Kidney (tissue), 13 donors: ENCODE measurements at regions not wholly inside any gene's neighbourhood (a gene's known extent, or its start where the extent isn't known, plus 50 kb on each side); places are given as distances from the start of the nearest gene placed in this dataset.

ENCODE experiments used
- DNase-seq, 5 donors: peaks; one replicate each; pipeline ENCODE4 v3.0.0-alpha.2; 2013 to 2020
- FAIRE-seq: peaks from 2 replicates; lab custom pipeline; 2012; peaks lifted over from hg19 to GRCh38; lab: Jason Lieb, UNC
- H3K27ac ChIP-seq, 2 donors: one replicate each; pipeline ENCODE4 v1.7.0; 2013; ENCODE audit warnings: low read depth in 2 of 2, low read length in 2 of 2, inconsistent platforms in 1 of 2
- H3K27me3 ChIP-seq: one replicate; pipeline ENCODE4 v1.7.1; 2013; ENCODE audit warnings: low read length, inconsistent platforms; ENCODE audit not compliant: control insufficient read depth, insufficient read depth
- H3K36me3 ChIP-seq, 3 donors: one replicate each; pipeline versions ENCODE4 v1.7.0 to v1.7.1; 2013; ENCODE audit warnings: low read length in 3 of 3, control low read depth in 1 of 3, inconsistent platforms in 1 of 3; ENCODE audit not compliant: insufficient read depth in 3 of 3, control insufficient read depth in 2 of 3
- H3K4me1 ChIP-seq, 3 donors: one replicate each; pipeline versions ENCODE4 v1.7.0 to v1.7.1; 2013; ENCODE audit warnings: low read length in 3 of 3, inconsistent platforms in 1 of 3, low read depth in 1 of 3; ENCODE audit not compliant: control insufficient read depth in 2 of 3, insufficient read depth in 2 of 3
- H3K4me3 ChIP-seq, 3 donors: one replicate each; pipeline versions ENCODE4 v1.7.0 to v1.8.1; 2013; ENCODE audit warnings: low read length in 3 of 3, control low read depth in 1 of 3, inconsistent platforms in 1 of 3
- H3K9ac ChIP-seq, 3 donors: one replicate each; pipeline versions ENCODE4 v1.7.0 to v1.7.1; 2013; ENCODE audit warnings: low read length in 3 of 3, control low read depth in 1 of 3, inconsistent platforms in 1 of 3
- H3K9me3 ChIP-seq, 3 donors: one replicate each; pipeline versions ENCODE4 v1.7.0 to v1.7.1; 2013; ENCODE audit warnings: low read length in 3 of 3, control low read depth in 1 of 3, inconsistent platforms in 1 of 3; ENCODE audit not compliant: control insufficient read depth in 2 of 3, insufficient read depth in 1 of 3
- CTCF ChIP-seq: IDR thresholded peaks from 3 replicates; pipeline ENCODE4 v1.5.1; 2012; ENCODE audit warnings: mild to moderate bottlenecking, moderate library complexity, borderline replicate concordance; ENCODE audit not compliant: insufficient read depth; ENCODE audit errors: extremely low read depth
- intact Hi-C: fragments of 100-400 bp; cut with DNase I; formaldehyde crosslinking; loops from one replicate; pipeline ENCODE4 v1.11.1; 2022
- donor health status: control.
- donor health status: control.
- donor health status: control.
- donor health status: control.
- donor health status: control.
- donor health status: DM: yes; HTN: yes; CAD: no.
- donor health status: Normal renal cell carcinoma (clear cell type).

DNA sequence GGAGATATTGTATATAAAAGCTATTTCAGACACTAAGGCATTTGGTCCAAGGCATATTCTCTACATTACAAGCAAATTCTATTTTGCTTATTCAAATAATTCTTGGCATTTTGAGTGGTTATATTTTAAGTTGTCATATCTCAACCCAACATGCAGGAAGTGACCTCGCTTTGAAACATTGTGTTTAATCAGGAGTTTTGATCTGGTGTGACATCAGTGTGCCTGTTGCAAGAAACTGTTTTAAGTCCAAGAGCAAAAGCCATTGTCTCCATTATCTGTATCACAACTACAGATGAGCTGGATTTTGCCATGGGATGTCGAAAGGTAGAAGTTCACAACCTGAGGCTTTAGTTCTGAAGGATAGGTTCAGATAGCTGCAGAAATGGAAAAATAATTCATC lies 509.9 kb upstream of the ID4 start:
- Histone ChIP-seq H3K36me3 (no peaks in the 10 kb centered on the region), H3K4me1 (no peaks in the 10 kb centered on the region), H3K9ac (no peak overlapping the region), H3K27ac (no peak overlapping the region), H3K27me3 (no peaks in the 10 kb centered on the region), H3K4me3 (no peak overlapping the region), H3K9me3 (no peaks in the 10 kb centered on the region)
- intact Hi-C loops: no loop called here
- no peak for TF ChIP-seq CTCF
- DNase-seq: no peak
- FAIRE-seq: no peak

DNA sequence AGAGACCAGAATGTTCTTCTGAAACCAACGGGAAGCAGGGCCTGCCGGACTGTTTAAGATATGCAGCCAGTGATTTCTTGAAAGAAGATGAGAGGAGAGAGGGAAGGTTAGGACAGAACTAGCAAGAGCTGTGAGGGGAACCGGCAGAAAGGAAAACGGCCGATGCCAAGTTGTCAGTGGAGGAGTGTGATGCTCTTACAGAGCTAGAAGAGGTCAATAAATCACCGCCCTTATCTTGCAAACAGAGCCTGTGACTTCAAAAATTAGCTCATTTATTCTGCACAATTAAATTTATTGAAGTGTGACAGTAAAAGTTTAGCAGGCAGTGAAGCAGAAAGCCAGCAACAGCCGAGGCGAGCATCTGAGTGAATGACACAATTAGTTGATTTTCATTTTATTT lies 509.5 kb upstream of the ID4 start:
- H3K4me1 ChIP-seq: peaks cover 0 to under 1% (median 0%) of the 10 kb centered on the region in 3 donors
- H3K4me3 ChIP-seq: no peak overlapping the region
- no peaks in the 10 kb centered on the region for H3K27me3 ChIP-seq
- no peak overlapping the region for H3K9ac ChIP-seq
- DNase-seq (peak; percentile 45 to 88 (median 76)), FAIRE-seq (no peak)
- no peak overlapping the region for H3K27ac ChIP-seq
- no peaks in the 10 kb centered on the region for H3K36me3 ChIP-seq
- H3K9me3 ChIP-seq: no peaks in the 10 kb centered on the region
- no peak for TF ChIP-seq CTCF
- intact Hi-C loops: no loop called here

DNA sequence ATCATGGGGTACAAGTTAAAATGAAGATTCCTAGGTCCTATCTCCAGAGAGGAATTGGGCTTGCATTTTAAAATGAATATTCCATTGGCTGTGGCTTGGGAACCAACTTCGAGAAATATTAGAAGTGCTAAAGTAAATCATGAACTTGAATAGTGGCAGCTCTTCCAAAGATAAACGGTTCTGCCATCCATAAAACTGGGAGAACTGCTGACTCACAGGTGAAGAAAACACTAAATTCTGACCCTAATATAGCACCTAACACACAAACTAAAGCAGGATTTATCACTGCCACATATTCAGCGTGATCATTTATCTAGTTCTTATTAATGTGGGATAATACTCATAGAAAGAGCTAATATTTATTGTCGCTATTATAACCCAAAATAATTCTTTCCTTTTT lies 508.1 kb upstream of the ID4 start:
- TF ChIP-seq CTCF: no peak
- peaks cover 0 to 3% (median 0%) of the 10 kb centered on the region in 3 donors for H3K4me1 ChIP-seq
- DNase-seq (no peak), FAIRE-seq (no peak)
- no peak overlapping the region for H3K27ac ChIP-seq
- no peak overlapping the region for H3K9ac ChIP-seq
- intact Hi-C loops: no loop called here
- no peak overlapping the region for H3K4me3 ChIP-seq
- no peaks in the 10 kb centered on the region for H3K27me3 ChIP-seq
- H3K36me3 ChIP-seq: no peaks in the 10 kb centered on the region
- no peaks in the 10 kb centered on the region for H3K9me3 ChIP-seq

DNA sequence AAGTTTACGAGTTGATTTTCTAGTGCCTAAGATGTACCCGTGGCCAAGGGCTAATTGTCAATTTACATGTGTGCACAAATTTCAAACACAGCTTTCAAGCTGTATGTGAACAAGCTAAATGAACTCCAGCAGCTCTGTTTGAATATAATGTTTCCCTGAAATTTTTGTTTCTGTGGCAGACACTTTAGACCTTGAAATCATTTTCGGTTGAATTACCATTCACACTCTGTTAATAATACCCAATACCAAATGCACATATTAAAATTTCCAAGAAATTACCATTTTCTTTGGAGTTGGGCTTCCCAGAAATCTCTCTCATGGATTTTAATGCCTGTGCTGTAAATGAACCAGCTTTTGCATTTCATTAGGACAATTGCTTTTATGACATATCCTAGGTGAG lies 506.1 kb upstream of the ID4 start:
- Histone ChIP-seq H3K27me3 (no peaks in the 10 kb centered on the region), H3K9me3 (no peaks in the 10 kb centered on the region), H3K27ac (no peak overlapping the region), H3K4me3 (no peak overlapping the region), H3K36me3 (no peaks in the 10 kb centered on the region), H3K4me1 (peaks cover 0 to 3% (median 0%) of the 10 kb centered on the region in 3 donors), H3K9ac (no peak overlapping the region)
- FAIRE-seq (no peak), DNase-seq (no peak)
- intact Hi-C loops: no loop called here
- no peak for TF ChIP-seq CTCF
